ENCODE measurements at regions not wholly inside any gene's neighbourhood (a gene's known extent, or its start where the extent isn't known, plus 50 kb on each side); places are given as distances from the start of the nearest gene placed in this dataset.

- TF ChIP-seq CTCF (IDR thresholded peaks at IDR 0.05) (no peak), ZFX (IDR thresholded peaks at IDR 0.05; ENCODE audit: borderline replicate concordance) (no peak)
Measured at GRCh38 chr1:58065520-58065919, 481.0 kb downstream of the OMA1 start.

Data from 22Rv1 (cell line).